ENCODE measurements at regions not wholly inside any gene's neighbourhood (a gene's known extent, or its start where the extent isn't known, plus 50 kb on each side); places are given as distances from the start of the nearest gene placed in this dataset.

DNA sequence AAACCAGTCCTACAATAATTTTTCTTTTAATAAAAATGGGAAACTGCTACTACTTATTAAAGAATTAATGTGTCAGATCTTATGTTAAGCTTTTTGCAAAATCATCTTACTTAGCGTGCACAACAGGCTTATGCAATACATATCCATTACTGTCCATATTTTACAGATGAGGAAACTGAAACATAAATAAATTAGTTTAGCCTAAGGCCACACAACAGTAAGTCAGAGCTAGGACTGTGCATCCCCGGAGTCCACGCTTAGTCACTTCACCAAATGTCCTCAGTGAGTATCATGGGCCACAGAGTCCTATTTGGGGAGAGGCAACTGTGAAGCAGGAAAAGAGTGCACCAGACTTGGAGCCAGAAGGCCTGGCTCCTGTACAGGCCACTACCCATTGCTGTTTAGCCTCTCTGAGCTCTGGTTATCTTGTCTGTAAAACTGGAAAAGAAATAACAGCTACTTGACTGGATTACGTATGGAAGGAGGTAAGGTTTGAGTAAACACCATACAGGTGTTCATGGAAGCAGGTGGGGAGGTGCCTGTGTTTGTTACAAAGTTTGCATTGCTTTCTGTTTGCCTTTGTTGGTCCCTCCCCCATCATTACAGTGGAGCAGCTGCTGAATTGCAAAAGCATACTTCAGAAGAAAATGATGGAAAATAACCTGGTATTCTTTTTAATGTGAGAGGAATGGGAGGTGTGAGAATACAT, 192.8 kb downstream of the FCRL5 start:
- no peaks in the 10 kb centered on the region for H3K36me3 ChIP-seq
- 86% methylated on average over 4 of the region's 4 CpGs for WGBS
- intact Hi-C loops (cut with DNase I) = no loop called here

DNA sequence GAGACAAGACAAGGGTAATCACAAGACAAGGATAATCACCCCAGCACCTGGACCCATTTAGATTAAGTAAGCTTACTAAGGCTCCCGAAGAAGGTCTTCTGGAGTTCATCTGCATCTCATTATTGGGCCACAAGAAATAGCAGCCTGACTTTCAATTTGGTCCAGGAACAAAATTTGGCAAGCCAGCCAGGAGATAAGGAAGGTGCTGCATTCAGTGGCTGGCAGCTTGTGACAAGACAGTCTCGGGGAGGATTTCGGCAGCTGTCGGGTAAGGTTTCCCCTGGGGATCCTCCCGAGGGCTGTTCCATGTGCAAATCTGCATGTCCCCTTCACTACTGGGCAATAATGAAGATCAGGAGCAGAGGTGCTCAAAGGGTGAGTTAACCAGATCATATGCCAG, 195.2 kb downstream of the FCRL5 start:
- Histone ChIP-seq H3K4me1 (no peaks in the 10 kb centered on the region), H3K9me3 (no peaks in the 10 kb centered on the region), H3K36me3 (no peaks in the 10 kb centered on the region), H3K27ac (replicated peaks in 1 of 4) (no peak overlapping the region), H3K27me3 (peaks cover 0 to 5% (median 0%) of the 10 kb centered on the region in 4 donors), H3K4me3 (no peak overlapping the region)
- intact Hi-C loops (cut with DNase I) = no loop called here
- WGBS = 75% methylated on average over 5 of the region's 5 CpGs
- DNase-seq (ENCODE audit: extremely low spot score) = no peak
- TF ChIP-seq, protein P1, sequence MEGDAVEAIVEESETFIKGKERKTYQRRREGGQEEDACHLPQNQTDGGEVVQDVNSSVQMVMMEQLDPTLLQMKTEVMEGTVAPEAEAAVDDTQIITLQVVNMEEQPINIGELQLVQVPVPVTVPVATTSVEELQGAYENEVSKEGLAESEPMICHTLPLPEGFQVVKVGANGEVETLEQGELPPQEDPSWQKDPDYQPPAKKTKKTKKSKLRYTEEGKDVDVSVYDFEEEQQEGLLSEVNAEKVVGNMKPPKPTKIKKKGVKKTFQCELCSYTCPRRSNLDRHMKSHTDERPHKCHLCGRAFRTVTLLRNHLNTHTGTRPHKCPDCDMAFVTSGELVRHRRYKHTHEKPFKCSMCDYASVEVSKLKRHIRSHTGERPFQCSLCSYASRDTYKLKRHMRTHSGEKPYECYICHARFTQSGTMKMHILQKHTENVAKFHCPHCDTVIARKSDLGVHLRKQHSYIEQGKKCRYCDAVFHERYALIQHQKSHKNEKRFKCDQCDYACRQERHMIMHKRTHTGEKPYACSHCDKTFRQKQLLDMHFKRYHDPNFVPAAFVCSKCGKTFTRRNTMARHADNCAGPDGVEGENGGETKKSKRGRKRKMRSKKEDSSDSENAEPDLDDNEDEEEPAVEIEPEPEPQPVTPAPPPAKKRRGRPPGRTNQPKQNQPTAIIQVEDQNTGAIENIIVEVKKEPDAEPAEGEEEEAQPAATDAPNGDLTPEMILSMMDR (IDR thresholded peaks at IDR 0.05) = no peak
- TF ChIP-seq POLR2AphosphoS5 (IDR thresholded peaks at IDR 0.05) (no peak), EP300 (IDR thresholded peaks at IDR 0.05) (no peak), POLR2A (IDR thresholded peaks at IDR 0.05; ENCODE audit: low read depth) (no peak)

More for the DNA sequence above, 192.8 kb downstream of the FCRL5 start:
- DNase-seq (ENCODE audit: extremely low spot score) = no peak
- H3K27ac ChIP-seq (replicated peaks in 1 of 4) = no peak overlapping the region
- peaks cover 0 to 5% (median 0%) of the 10 kb centered on the region in 4 donors for H3K27me3 ChIP-seq
- H3K9me3 ChIP-seq = no peaks in the 10 kb centered on the region
- no peak overlapping the region for H3K4me3 ChIP-seq
- H3K4me1 ChIP-seq = no peaks in the 10 kb centered on the region
- TF ChIP-seq EP300 (IDR thresholded peaks at IDR 0.05) = no peak
- TF ChIP-seq POLR2AphosphoS5 (IDR thresholded peaks at IDR 0.05) = no peak
- TF ChIP-seq, protein P1 (IDR thresholded peaks at IDR 0.05) = no peak
- no peak for TF ChIP-seq POLR2A (IDR thresholded peaks at IDR 0.05; ENCODE audit: low read depth)

DNA sequence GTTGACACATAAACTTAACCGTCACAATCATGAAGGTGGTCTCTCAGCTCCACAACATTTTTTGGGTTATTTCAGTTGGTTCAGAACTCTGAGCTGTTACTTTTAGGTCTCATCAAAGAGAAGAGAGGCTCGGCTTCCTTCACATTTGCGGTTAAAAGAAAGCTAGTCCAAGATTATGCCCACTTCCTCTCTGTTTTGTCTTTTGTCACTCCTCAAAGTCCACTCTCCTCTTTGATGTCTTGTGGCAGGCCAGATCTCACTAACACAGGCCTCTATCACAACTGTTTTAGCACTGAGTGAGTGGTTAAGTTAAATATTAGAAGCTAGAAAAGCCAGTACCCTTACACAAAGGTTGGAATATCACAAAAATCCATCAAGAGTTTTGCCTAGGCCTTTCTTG, 195.7 kb downstream of the FCRL5 start:
- H3K36me3 ChIP-seq = no peaks in the 10 kb centered on the region
- intact Hi-C loops (cut with DNase I) = no loop called here
- 88% methylated on average over 3 of the region's 3 CpGs for WGBS
- no peak for DNase-seq (ENCODE audit: extremely low spot score)
- no peak overlapping the region for H3K4me3 ChIP-seq
- TF ChIP-seq EP300 (IDR thresholded peaks at IDR 0.05) (no peak), POLR2AphosphoS5 (IDR thresholded peaks at IDR 0.05) (no peak), POLR2A (IDR thresholded peaks at IDR 0.05; ENCODE audit: low read depth) (no peak)
- TF ChIP-seq, protein P1 (IDR thresholded peaks at IDR 0.05) = no peak
- H3K4me1 ChIP-seq = no peaks in the 10 kb centered on the region
- H3K27me3 ChIP-seq = peaks cover 0 to 5% (median 0%) of the 10 kb centered on the region in 4 donors
- H3K9me3 ChIP-seq = no peaks in the 10 kb centered on the region
- no peak overlapping the region for H3K27ac ChIP-seq (replicated peaks in 1 of 4)

DNA sequence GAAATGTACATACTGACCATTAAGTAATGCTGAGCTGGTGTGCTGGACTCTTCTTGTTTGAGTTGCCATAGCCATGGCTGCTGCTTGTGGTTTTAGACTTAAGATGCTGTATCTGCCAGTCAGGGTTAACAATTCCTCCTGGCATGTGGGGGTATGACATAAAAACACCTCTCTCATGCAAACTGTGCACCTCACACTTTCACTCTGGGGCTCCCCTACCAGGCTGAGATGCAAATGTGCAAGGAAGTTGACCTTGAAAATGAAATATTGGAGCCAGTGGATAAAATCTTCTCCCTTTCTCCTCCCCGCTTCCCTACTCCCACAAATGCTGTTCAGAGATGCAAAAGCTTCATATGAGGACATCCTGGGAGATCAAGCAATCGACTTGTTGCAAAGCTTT, 198.8 kb downstream of the FCRL5 start:
- Histone ChIP-seq H3K4me1 (no peaks in the 10 kb centered on the region), H3K9me3 (no peaks in the 10 kb centered on the region), H3K4me3 (no peak overlapping the region), H3K27ac (replicated peaks in 1 of 4) (no peak overlapping the region), H3K27me3 (peaks cover 0 to 9% (median 0%) of the 10 kb centered on the region in 4 donors), H3K36me3 (no peaks in the 10 kb centered on the region)
- intact Hi-C loops (cut with DNase I) = no loop called here
- peak; percentile 89 for DNase-seq (ENCODE audit: extremely low spot score)
- no peak for TF ChIP-seq EP300 (IDR thresholded peaks at IDR 0.05)
- no peak for TF ChIP-seq POLR2A (IDR thresholded peaks at IDR 0.05; ENCODE audit: low read depth)
- TF ChIP-seq POLR2AphosphoS5 (IDR thresholded peaks at IDR 0.05) = no peak
- TF ChIP-seq, protein P1 (IDR thresholded peaks at IDR 0.05) = no peak
- 75% methylated on average over 2 of the region's 2 CpGs for WGBS
